WTC11 (cell line): ENCODE measurements at regions not wholly inside any gene's neighbourhood (a gene's known extent, or its start where the extent isn't known, plus 50 kb on each side); places are given as distances from the start of the nearest gene placed in this dataset.

Experiments used
- ATAC-seq: fragments of 200-7000 bp; cut with Tn5 transposase; 2 replicates; pipeline ENCODE4 v1.10.0; 2021; ENCODE audit warnings: mild to moderate bottlenecking, moderate library complexity
- CTCF ChIA-PET: fragments of 300-600 bp; sonication (Branson Sonifier 250); formaldehyde crosslinking; loops from one replicate; lab custom pipeline; 2021; ENCODE audit warnings: antibody characterized with exemption; lab: Charles Lee
- POLR2A ChIA-PET: fragments of 350-600 bp; sonication (Branson Sonifier 250); formaldehyde crosslinking; loops from one replicate; lab custom pipeline; 2021; ENCODE audit warnings: antibody characterized with exemption; lab: Charles Lee
- DNase-seq: peaks from one replicate; pipeline ENCODE4 v3.0.0; 2021; ENCODE audit warnings: low spot score
- H3K27ac Mint-ChIP-seq: 2 replicates; pipeline ENCODE4 v1.8.0; 2021; ENCODE audit warnings: mixed read lengths
- H3K27me3 Mint-ChIP-seq: 2 replicates; pipeline ENCODE4 v1.8.0; 2021; ENCODE audit warnings: low read depth, mild to moderate bottlenecking, moderate library complexity, mixed read lengths
- H3K36me3 Mint-ChIP-seq: 2 replicates; pipeline ENCODE4 v1.8.0; 2021; ENCODE audit warnings: mixed read lengths
- H3K4me1 Mint-ChIP-seq: 2 replicates; pipeline ENCODE4 v1.8.0; 2022; ENCODE audit warnings: mixed read lengths
- H3K4me3 Mint-ChIP-seq: 2 replicates; pipeline ENCODE4 v1.8.0; 2021; ENCODE audit warnings: mild to moderate bottlenecking, moderate library complexity, mixed read lengths
- H3K9me3 Mint-ChIP-seq: 2 replicates; pipeline ENCODE4 v1.8.0; 2021; ENCODE audit warnings: mixed read lengths
- ATF1 ChIP-seq: sonication (generic); formaldehyde crosslinking; IDR thresholded peaks from 2 replicates; pipeline ENCODE4 v1.8.1; 2023; ENCODE audit warnings: mild to moderate bottlenecking, moderate library complexity, missing genetic modification reagents
- GABPB1 ChIP-seq: sonication (generic); formaldehyde crosslinking; IDR thresholded peaks from 2 replicates; pipeline ENCODE4 v1.8.1; 2023; ENCODE audit warnings: mild to moderate bottlenecking, missing genetic modification reagents
- GTF2I ChIP-seq: fragments of 250-450 bp; sonication (Bioruptor Pico); conservative IDR thresholded peaks from 2 replicates; pipeline ENCODE4 v1.4.0; 2021; ENCODE audit warnings: mild to moderate bottlenecking
- PRRX2 ChIP-seq: fragments of 250-450 bp; sonication (Bioruptor Pico); IDR thresholded peaks from 2 replicates; pipeline ENCODE4 v1.8.0; 2021; ENCODE audit warnings: mild to moderate bottlenecking
- SMAD4 ChIP-seq: sonication (generic); formaldehyde crosslinking; IDR thresholded peaks from 2 replicates; pipeline ENCODE4 v1.8.0; 2022; ENCODE audit warnings: mild to moderate bottlenecking, missing genetic modification reagents
- TEAD4 ChIP-seq: sonication (generic); formaldehyde crosslinking; IDR thresholded peaks from 2 replicates; pipeline ENCODE4 v1.8.0; 2022; ENCODE audit warnings: mild to moderate bottlenecking, missing genetic modification reagents
- ZNF263 ChIP-seq: sonication (generic); formaldehyde crosslinking; IDR thresholded peaks from 2 replicates; pipeline ENCODE4 v1.8.1; 2022; ENCODE audit warnings: low read depth, mild to moderate bottlenecking, moderate library complexity, missing genetic modification reagents
- ZNF423 ChIP-seq: fragments of 250-450 bp; sonication (Bioruptor Pico); IDR thresholded peaks from 2 replicates; pipeline ENCODE4 v2.1.2; 2022; ENCODE audit warnings: mild to moderate bottlenecking, moderate library complexity
- TF ChIP-seq, protein P1 (sequence below): sonication (generic); formaldehyde crosslinking; IDR thresholded peaks from 2 replicates; pipeline ENCODE4 v1.8.1; 2022; ENCODE audit warnings: low read depth, mild to moderate bottlenecking, moderate library complexity, missing genetic modification reagents, borderline replicate concordance
- TF ChIP-seq, protein P2 (sequence below): sonication (generic); formaldehyde crosslinking; IDR thresholded peaks from 2 replicates; pipeline ENCODE4 v1.8.0; 2022; ENCODE audit warnings: missing genetic modification reagents
- TF ChIP-seq, protein P3 (sequence below): sonication (generic); formaldehyde crosslinking; conservative IDR thresholded peaks from 2 replicates; pipeline ENCODE4 v1.8.1; 2022; ENCODE audit warnings: mild to moderate bottlenecking, missing genetic modification reagents
- TF ChIP-seq, protein P4 (sequence below): sonication (generic); formaldehyde crosslinking; IDR thresholded peaks from 2 replicates; pipeline ENCODE4 v1.8.0; 2023; ENCODE audit warnings: missing genetic modification reagents
- TF ChIP-seq, protein P5 (sequence below): fragments of 250-450 bp; sonication (Bioruptor Pico); IDR thresholded peaks from 2 replicates; pipeline ENCODE4 v1.9.0; 2021; ENCODE audit warnings: mild to moderate bottlenecking, borderline replicate concordance
- TF ChIP-seq, protein P6 (sequence below): fragments of 250-450 bp; sonication (Bioruptor Pico); IDR thresholded peaks from 2 replicates; pipeline ENCODE4 v1.9.0; 2021; ENCODE audit warnings: mild to moderate bottlenecking
- TF ChIP-seq, protein P7 (sequence below): fragments of 250-450 bp; sonication (Bioruptor Pico); IDR thresholded peaks from 2 replicates; pipeline ENCODE4 v1.8.0; 2021; ENCODE audit warnings: mild to moderate bottlenecking

DNA sequence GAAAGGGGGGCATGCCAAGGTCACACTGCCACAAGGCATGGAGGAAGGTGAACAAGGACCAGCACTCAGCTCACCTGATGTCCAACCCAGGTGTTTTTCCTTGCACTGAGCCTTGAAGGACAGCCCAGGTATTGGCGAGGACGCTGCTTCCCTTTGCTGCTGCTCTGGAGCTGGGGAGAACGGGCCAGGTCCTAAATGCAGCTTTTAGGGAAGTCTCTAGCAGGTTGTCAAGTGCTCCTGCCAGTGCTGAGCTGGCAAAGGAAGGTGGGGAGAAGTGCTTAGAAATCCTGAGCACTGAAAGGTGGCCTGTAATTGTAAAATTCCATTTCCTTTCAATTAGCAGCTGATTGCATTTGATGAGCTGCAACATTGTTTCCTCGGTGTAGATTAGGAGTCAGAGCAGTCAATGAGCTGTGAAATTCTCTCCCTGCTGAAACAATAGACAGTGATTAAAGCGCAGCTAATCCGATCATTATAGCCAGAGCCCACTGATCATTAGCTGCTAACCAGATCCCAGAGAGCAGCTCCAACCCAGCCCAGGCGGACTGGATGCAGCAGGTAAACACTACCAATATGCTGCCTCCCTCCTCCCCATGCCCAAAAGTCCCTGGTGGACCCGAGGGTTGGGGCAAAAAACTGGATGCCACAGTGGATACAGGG is 507.6 kb downstream of the INSC start:
- H3K27ac Mint-ChIP-seq: no peak overlapping the region
- TF ChIP-seq SMAD4 (CRISPR knock-in tag) (no peak), GABPB1 (CRISPR knock-in tag) (no peak), TEAD4 (CRISPR knock-in tag) (no peak)
- TF ChIP-seq, protein P1, sequence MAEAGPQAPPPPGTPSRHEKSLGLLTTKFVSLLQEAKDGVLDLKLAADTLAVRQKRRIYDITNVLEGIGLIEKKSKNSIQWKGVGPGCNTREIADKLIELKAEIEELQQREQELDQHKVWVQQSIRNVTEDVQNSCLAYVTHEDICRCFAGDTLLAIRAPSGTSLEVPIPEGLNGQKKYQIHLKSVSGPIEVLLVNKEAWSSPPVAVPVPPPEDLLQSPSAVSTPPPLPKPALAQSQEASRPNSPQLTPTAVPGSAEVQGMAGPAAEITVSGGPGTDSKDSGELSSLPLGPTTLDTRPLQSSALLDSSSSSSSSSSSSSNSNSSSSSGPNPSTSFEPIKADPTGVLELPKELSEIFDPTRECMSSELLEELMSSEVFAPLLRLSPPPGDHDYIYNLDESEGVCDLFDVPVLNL (CRISPR knock-in tag): no peak
- TF ChIP-seq, protein P2, sequence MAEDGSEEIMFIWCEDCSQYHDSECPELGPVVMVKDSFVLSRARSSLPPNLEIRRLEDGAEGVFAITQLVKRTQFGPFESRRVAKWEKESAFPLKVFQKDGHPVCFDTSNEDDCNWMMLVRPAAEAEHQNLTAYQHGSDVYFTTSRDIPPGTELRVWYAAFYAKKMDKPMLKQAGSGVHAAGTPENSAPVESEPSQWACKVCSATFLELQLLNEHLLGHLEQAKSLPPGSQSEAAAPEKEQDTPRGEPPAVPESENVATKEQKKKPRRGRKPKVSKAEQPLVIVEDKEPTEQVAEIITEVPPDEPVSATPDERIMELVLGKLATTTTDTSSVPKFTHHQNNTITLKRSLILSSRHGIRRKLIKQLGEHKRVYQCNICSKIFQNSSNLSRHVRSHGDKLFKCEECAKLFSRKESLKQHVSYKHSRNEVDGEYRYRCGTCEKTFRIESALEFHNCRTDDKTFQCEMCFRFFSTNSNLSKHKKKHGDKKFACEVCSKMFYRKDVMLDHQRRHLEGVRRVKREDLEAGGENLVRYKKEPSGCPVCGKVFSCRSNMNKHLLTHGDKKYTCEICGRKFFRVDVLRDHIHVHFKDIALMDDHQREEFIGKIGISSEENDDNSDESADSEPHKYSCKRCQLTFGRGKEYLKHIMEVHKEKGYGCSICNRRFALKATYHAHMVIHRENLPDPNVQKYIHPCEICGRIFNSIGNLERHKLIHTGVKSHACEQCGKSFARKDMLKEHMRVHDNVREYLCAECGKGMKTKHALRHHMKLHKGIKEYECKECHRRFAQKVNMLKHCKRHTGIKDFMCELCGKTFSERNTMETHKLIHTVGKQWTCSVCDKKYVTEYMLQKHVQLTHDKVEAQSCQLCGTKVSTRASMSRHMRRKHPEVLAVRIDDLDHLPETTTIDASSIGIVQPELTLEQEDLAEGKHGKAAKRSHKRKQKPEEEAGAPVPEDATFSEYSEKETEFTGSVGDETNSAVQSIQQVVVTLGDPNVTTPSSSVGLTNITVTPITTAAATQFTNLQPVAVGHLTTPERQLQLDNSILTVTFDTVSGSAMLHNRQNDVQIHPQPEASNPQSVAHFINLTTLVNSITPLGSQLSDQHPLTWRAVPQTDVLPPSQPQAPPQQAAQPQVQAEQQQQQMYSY: 0 out of 2 replicates have a peak, but pooled peaks have one; percentile 11
- TF ChIP-seq, protein P3, sequence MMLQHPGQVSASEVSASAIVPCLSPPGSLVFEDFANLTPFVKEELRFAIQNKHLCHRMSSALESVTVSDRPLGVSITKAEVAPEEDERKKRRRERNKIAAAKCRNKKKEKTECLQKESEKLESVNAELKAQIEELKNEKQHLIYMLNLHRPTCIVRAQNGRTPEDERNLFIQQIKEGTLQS: no peak
- no peaks in the 10 kb centered on the region for H3K36me3 Mint-ChIP-seq
- no peaks in the 10 kb centered on the region; the same call in 1 of the 2 replicates for H3K27me3 Mint-ChIP-seq
- DNase-seq (no peak), ATAC-seq (peak; percentile 71)
- ChIA-PET POLR2A (no interaction called here), CTCF (interaction anchor here (0.9 to 2.5 kb wide), 5 partner anchors 7 to 205 kb away, joined by 3 to 13 read pairs (median 7); no protein-coding TSS in a partner anchor)
- peaks cover 21% of the 10 kb centered on the region for H3K4me1 Mint-ChIP-seq
- H3K4me3 Mint-ChIP-seq: no peak overlapping the region
- peaks cover 6% of the 10 kb centered on the region; the same call in 1 of the 2 replicates for H3K9me3 Mint-ChIP-seq

DNA sequence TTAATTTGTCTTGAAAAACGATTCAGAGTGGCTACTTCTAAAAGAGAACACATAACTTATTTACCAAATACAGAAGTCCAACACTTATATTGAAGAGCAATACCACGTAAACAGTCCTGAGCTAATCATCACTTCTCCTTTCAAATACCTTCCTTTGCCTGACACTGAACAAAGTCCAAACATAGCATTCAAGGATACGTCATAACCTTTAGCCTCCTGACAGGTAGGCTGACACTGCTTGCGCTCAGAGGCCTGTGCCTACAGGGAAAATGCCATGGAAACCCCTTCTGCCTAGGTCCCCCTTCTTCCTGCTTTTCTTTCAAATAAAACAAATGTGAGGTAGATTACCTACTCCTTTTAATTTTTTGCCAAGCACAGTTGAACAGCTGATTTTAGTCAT is 510.0 kb downstream of the INSC start:
- H3K27me3 Mint-ChIP-seq: peaks cover 3% of the 10 kb centered on the region; the same call in 1 of the 2 replicates
- POLR2A ChIA-PET: no interaction called here
- no peak for TF ChIP-seq ATF1 (CRISPR knock-in tag)
- TF ChIP-seq ZNF263: no peak
- no peak for TF ChIP-seq GTF2I (CRISPR knock-in tag)
- TF ChIP-seq, protein P1 (CRISPR knock-in tag): no peak
- TF ChIP-seq, protein P4, sequence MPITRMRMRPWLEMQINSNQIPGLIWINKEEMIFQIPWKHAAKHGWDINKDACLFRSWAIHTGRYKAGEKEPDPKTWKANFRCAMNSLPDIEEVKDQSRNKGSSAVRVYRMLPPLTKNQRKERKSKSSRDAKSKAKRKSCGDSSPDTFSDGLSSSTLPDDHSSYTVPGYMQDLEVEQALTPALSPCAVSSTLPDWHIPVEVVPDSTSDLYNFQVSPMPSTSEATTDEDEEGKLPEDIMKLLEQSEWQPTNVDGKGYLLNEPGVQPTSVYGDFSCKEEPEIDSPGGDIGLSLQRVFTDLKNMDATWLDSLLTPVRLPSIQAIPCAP (CRISPR knock-in tag): no peak
- TF ChIP-seq, protein P5, sequence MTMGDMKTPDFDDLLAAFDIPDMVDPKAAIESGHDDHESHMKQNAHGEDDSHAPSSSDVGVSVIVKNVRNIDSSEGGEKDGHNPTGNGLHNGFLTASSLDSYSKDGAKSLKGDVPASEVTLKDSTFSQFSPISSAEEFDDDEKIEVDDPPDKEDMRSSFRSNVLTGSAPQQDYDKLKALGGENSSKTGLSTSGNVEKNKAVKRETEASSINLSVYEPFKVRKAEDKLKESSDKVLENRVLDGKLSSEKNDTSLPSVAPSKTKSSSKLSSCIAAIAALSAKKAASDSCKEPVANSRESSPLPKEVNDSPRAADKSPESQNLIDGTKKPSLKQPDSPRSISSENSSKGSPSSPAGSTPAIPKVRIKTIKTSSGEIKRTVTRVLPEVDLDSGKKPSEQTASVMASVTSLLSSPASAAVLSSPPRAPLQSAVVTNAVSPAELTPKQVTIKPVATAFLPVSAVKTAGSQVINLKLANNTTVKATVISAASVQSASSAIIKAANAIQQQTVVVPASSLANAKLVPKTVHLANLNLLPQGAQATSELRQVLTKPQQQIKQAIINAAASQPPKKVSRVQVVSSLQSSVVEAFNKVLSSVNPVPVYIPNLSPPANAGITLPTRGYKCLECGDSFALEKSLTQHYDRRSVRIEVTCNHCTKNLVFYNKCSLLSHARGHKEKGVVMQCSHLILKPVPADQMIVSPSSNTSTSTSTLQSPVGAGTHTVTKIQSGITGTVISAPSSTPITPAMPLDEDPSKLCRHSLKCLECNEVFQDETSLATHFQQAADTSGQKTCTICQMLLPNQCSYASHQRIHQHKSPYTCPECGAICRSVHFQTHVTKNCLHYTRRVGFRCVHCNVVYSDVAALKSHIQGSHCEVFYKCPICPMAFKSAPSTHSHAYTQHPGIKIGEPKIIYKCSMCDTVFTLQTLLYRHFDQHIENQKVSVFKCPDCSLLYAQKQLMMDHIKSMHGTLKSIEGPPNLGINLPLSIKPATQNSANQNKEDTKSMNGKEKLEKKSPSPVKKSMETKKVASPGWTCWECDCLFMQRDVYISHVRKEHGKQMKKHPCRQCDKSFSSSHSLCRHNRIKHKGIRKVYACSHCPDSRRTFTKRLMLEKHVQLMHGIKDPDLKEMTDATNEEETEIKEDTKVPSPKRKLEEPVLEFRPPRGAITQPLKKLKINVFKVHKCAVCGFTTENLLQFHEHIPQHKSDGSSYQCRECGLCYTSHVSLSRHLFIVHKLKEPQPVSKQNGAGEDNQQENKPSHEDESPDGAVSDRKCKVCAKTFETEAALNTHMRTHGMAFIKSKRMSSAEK (CRISPR knock-in tag): no peak
- TF ChIP-seq PRRX2 (CRISPR knock-in tag): no peak
- TF ChIP-seq, protein P2: no peak
- no peak for TF ChIP-seq ZNF423 (CRISPR knock-in tag)
- TF ChIP-seq SMAD4 (CRISPR knock-in tag): no peak
- TF ChIP-seq, protein P6, sequence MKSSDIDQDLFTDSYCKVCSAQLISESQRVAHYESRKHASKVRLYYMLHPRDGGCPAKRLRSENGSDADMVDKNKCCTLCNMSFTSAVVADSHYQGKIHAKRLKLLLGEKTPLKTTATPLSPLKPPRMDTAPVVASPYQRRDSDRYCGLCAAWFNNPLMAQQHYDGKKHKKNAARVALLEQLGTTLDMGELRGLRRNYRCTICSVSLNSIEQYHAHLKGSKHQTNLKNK (CRISPR knock-in tag): no peak
- TF ChIP-seq, protein P7, sequence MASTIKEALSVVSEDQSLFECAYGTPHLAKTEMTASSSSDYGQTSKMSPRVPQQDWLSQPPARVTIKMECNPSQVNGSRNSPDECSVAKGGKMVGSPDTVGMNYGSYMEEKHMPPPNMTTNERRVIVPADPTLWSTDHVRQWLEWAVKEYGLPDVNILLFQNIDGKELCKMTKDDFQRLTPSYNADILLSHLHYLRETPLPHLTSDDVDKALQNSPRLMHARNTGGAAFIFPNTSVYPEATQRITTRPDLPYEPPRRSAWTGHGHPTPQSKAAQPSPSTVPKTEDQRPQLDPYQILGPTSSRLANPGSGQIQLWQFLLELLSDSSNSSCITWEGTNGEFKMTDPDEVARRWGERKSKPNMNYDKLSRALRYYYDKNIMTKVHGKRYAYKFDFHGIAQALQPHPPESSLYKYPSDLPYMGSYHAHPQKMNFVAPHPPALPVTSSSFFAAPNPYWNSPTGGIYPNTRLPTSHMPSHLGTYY (CRISPR knock-in tag): no peak

More for the DNA sequence above, 510.0 kb downstream of the INSC start:
- CTCF ChIA-PET: interaction anchor here (0.8 to 1.2 kb wide), 2 partner anchors 25 to 145 kb away, joined by 3 read pairs; no protein-coding TSS in a partner anchor
- no peak for DNase-seq
- Mint-ChIP-seq H3K4me3 (no peak overlapping the region), H3K9me3 (no peaks in the 10 kb centered on the region), H3K4me1 (peaks cover 19% of the 10 kb centered on the region), H3K27ac (no peak overlapping the region), H3K36me3 (no peaks in the 10 kb centered on the region)
- ATAC-seq: no peak
